22Rv1 (cell line): ENCODE measurements at regions not wholly inside any gene's neighbourhood (a gene's known extent, or its start where the extent isn't known, plus 50 kb on each side); places are given as distances from the start of the nearest gene placed in this dataset.

Experiments
- H3K27ac ChIP-seq: fragments of 450-650 bp; 2 replicates; pipeline ENCODE4 v1.5.1; 2017
- CTCF ChIP-seq: fragments of 450-650 bp; IDR thresholded peaks from 2 replicates; pipeline ENCODE4 v1.5.1; 2017; ENCODE audit warnings: mild to moderate bottlenecking
- ZFX ChIP-seq: fragments of 450-650 bp; IDR thresholded peaks from 2 replicates; pipeline ENCODE4 v1.6.1; 2017; ENCODE audit warnings: antibody characterized with exemption, borderline replicate concordance

- no peak overlapping the region for H3K27ac ChIP-seq
- no peak for TF ChIP-seq CTCF
- TF ChIP-seq ZFX: no peak
Observed at GRCh38 chr10:107336061-107336460, 171.6 kb upstream of the SORCS1 start.

- TF ChIP-seq CTCF: no peak
- no peak for TF ChIP-seq ZFX
- no peak overlapping the region for H3K27ac ChIP-seq
Observed at GRCh38 chr10:107317592-107317991, 153.1 kb upstream of the SORCS1 start.

GRCh38 chr10:107303203-107303602 lies 138.7 kb upstream of the SORCS1 start:
- H3K27ac ChIP-seq: no peak overlapping the region
- TF ChIP-seq ZFX (no peak), CTCF (no peak)

GRCh38 chr10:107299606-107300005 lies 135.1 kb upstream of the SORCS1 start:
- TF ChIP-seq ZFX: no peak
- TF ChIP-seq CTCF: no peak
- H3K27ac ChIP-seq: no peak overlapping the region

- H3K27ac ChIP-seq: no peak overlapping the region
- TF ChIP-seq ZFX (no peak), CTCF (no peak)
Observed at GRCh38 chr10:107284187-107284586, 119.7 kb upstream of the SORCS1 start.

- TF ChIP-seq ZFX (no peak), CTCF (no peak)
- no peak overlapping the region for H3K27ac ChIP-seq
Observed at GRCh38 chr10:107280293-107280692, 115.8 kb upstream of the SORCS1 start.

GRCh38 chr10:107277591-107277990 lies 113.1 kb upstream of the SORCS1 start:
- no peak for TF ChIP-seq ZFX
- no peak for TF ChIP-seq CTCF

More at GRCh38 chr10:107277591-107277990, 113.1 kb upstream of the SORCS1 start:
- H3K27ac ChIP-seq: no peak overlapping the region
